WTC11 (cell line): ENCODE measurements at regions not wholly inside any gene's neighbourhood (a gene's known extent, or its start where the extent isn't known, plus 50 kb on each side); places are given as distances from the start of the nearest gene placed in this dataset.

Experiments
- ATF2 ChIP-seq: sonication (generic); formaldehyde crosslinking; IDR thresholded peaks from 2 replicates; pipeline ENCODE4 v1.8.1; 2022; ENCODE audit warnings: low read depth, missing genetic modification reagents, borderline replicate concordance
- CTCF ChIP-seq: fragments of 200-600 bp; IDR thresholded peaks from 2 replicates; pipeline ENCODE4 v1.8.0; 2022; ENCODE audit warnings: antibody characterized with exemption
- JUN ChIP-seq: sonication (generic); formaldehyde crosslinking; IDR thresholded peaks from 2 replicates; pipeline ENCODE4 v1.8.0; 2023; ENCODE audit warnings: mild to moderate bottlenecking, missing genetic modification reagents
- ZNF425 ChIP-seq: fragments of 250-450 bp; sonication (Bioruptor Pico); conservative IDR thresholded peaks from 2 replicates; pipeline ENCODE4 v1.9.0; 2021; ENCODE audit warnings: mild to moderate bottlenecking
- ZSCAN18 ChIP-seq: fragments of 250-450 bp; sonication (Bioruptor Pico); IDR thresholded peaks from 2 replicates; pipeline ENCODE4 v2.1.2; 2022; ENCODE audit warnings: mild to moderate bottlenecking, moderate library complexity

GRCh38 chr3:147930232-147930807 lies 521.2 kb downstream of the ZIC1 start:
- TF ChIP-seq ZSCAN18 (CRISPR knock-in tag), result no peak
- no peak for TF ChIP-seq JUN (CRISPR knock-in tag)
- TF ChIP-seq ATF2, result no peak
- no peak for TF ChIP-seq CTCF
- no peak for TF ChIP-seq ZNF425
